AG08395 (cell line): ENCODE measurements at regions not wholly inside any gene's neighbourhood (a gene's known extent, or its start where the extent isn't known, plus 50 kb on each side); places are given as distances from the start of the nearest gene placed in this dataset.
"Not testable (repeated sequence)": the region's sequence is repeated elsewhere in the genome, so short reads cannot be mapped to it uniquely, and the experiment has no call there.

Experiments used
- DNase-seq: peaks from one replicate; pipeline ENCODE4 v3.0.0; 2012; ENCODE audit warnings: mixed read lengths, low spot score

GRCh38 chr5:162621726-162622263, 554.2 kb downstream of the GABRG2 start:
- not testable (repeated sequence) for DNase-seq

GRCh38 chr5:162624110-162624509, 556.5 kb downstream of the GABRG2 start:
- no peak for DNase-seq

GRCh38 chr5:162637481-162637880, 569.9 kb downstream of the GABRG2 start:
- no peak for DNase-seq

GRCh38 chr5:162638849-162639248, 571.3 kb downstream of the GABRG2 start:
- no peak for DNase-seq

GRCh38 chr5:162641142-162641813, 573.7 kb downstream of the GABRG2 start:
- no peak for DNase-seq

- no peak for DNase-seq
These were observed 587.3 kb downstream of the GABRG2 start for GRCh38 chr5:162654661-162655405.

- no peak for DNase-seq
These were observed 589.5 kb downstream of the GABRG2 start for GRCh38 chr5:162657076-162657475.

- DNase-seq: no peak
These were observed 597.3 kb downstream of the GABRG2 start for GRCh38 chr5:162664846-162665245.

GRCh38 chr5:162668926-162669325, 601.4 kb downstream of the GABRG2 start:
- no peak for DNase-seq

- no peak for DNase-seq
These were observed 604.5 kb downstream of the GABRG2 start for GRCh38 chr5:162672061-162672460.

- DNase-seq: no peak
These were observed 615.7 kb downstream of the GABRG2 start for GRCh38 chr5:162683284-162683683.

- no peak for DNase-seq
These were observed 616.6 kb downstream of the GABRG2 start for GRCh38 chr5:162684145-162684544.

- DNase-seq: no peak
These were observed 617.7 kb downstream of the GABRG2 start for GRCh38 chr5:162685302-162685701.

GRCh38 chr5:162696272-162696671, 628.7 kb downstream of the GABRG2 start:
- not testable (repeated sequence) for DNase-seq

GRCh38 chr5:162699361-162699760, 631.8 kb downstream of the GABRG2 start:
- no peak for DNase-seq

- DNase-seq: no peak
These were observed 636.3 kb downstream of the GABRG2 start for GRCh38 chr5:162703914-162704313.

- no peak for DNase-seq
These were observed 643.7 kb downstream of the GABRG2 start for GRCh38 chr5:162711244-162711643.

- no peak for DNase-seq
These were observed 652.1 kb downstream of the GABRG2 start for GRCh38 chr5:162719720-162720119.

- no peak for DNase-seq
These were observed 653.6 kb downstream of the GABRG2 start for GRCh38 chr5:162721125-162721524.

GRCh38 chr5:162752612-162753011, 684.8 kb upstream of the CCNG1 start:
- DNase-seq: no peak

- DNase-seq: no peak
These were observed 675.3 kb upstream of the CCNG1 start for GRCh38 chr5:162762119-162762518.

GRCh38 chr5:162769019-162769418, 668.4 kb upstream of the CCNG1 start:
- DNase-seq: no peak

GRCh38 chr5:162785673-162786072, 651.7 kb upstream of the CCNG1 start:
- no peak for DNase-seq
